DND-41 (cell line): ENCODE measurements at regions not wholly inside any gene's neighbourhood (a gene's known extent, or its start where the extent isn't known, plus 50 kb on each side); places are given as distances from the start of the nearest gene placed in this dataset.

Experiments
- ATAC-seq: fragments of 200-7000 bp; cut with Tn5 transposase; 3 replicates; pipeline ENCODE4 v1.9.1; 2021; ENCODE audit warnings: low read depth; ENCODE audit not compliant: insufficient read depth
- DNase-seq: peaks from one replicate; pipeline ENCODE4 v3.0.0-alpha.2; 2020
- H2AFZ ChIP-seq: 2 replicates; pipeline ENCODE4 v1.6.0; 2012; ENCODE audit warnings: low read depth, low read length
- H3K27ac ChIP-seq: 2 replicates; pipeline ENCODE4 v1.5.1; 2012; ENCODE audit warnings: low read length, inconsistent platforms
- H3K27me3 ChIP-seq: fragments of 200-600 bp; sonication (generic); 2 replicates; pipeline ENCODE4 v1.6.0; 2012; ENCODE audit warnings: low read length, mild to moderate bottlenecking, inconsistent platforms; ENCODE audit not compliant: insufficient read depth, poor library complexity
- H3K36me3 ChIP-seq: 2 replicates; pipeline ENCODE4 v1.5.1; 2012; ENCODE audit warnings: low read length, inconsistent platforms; ENCODE audit not compliant: insufficient read depth
- H3K4me1 ChIP-seq: 2 replicates; pipeline ENCODE4 v1.5.1; 2012; ENCODE audit warnings: mild to moderate bottlenecking, low read length; ENCODE audit not compliant: insufficient read depth
- H3K4me2 ChIP-seq: 2 replicates; pipeline ENCODE4 v1.6.0; 2012; ENCODE audit warnings: mild to moderate bottlenecking, moderate library complexity, low read length, inconsistent platforms; ENCODE audit not compliant: insufficient read depth
- H3K4me3 ChIP-seq, 2 experiments: fragments of 200-600 bp in 1 of 2; shearing (Covaris generic) in 1 of 2; 2 replicates each; pipeline ENCODE4 v1.5.1; 2012 to 2016; ENCODE audit warnings: inconsistent platforms in 2 of 2, low read length in 2 of 2, mild to moderate bottlenecking in 2 of 2, low read depth in 1 of 2, moderate library complexity in 1 of 2
- H3K79me2 ChIP-seq: 2 replicates; pipeline ENCODE4 v1.6.0; 2012; ENCODE audit warnings: low read length, inconsistent platforms; ENCODE audit not compliant: insufficient read depth
- H3K9ac ChIP-seq: 2 replicates; pipeline ENCODE4 v1.6.0; 2012; ENCODE audit warnings: low read depth, mild to moderate bottlenecking, inconsistent platforms, low read length, moderate library complexity
- H3K9me3 ChIP-seq: 2 replicates; pipeline ENCODE4 v1.5.1; 2012; ENCODE audit warnings: low read length, moderate library complexity, mild to moderate bottlenecking, inconsistent platforms; ENCODE audit not compliant: insufficient read depth, severe bottlenecking
- H4K20me1 ChIP-seq: 2 replicates; pipeline ENCODE4 v1.6.0; 2012; ENCODE audit warnings: low read length; ENCODE audit not compliant: insufficient read depth
- EZH2 ChIP-seq: IDR thresholded peaks from 3 replicates; pipeline ENCODE4 v1.6.1; 2012; ENCODE audit warnings: borderline replicate concordance, low read depth, mild to moderate bottlenecking, moderate library complexity, low read length, inconsistent platforms; ENCODE audit not compliant: severe bottlenecking
- TF ChIP-seq, protein P1 (sequence below): IDR thresholded peaks from 2 replicates; pipeline ENCODE4 v1.5.1; 2012; ENCODE audit warnings: borderline replicate concordance, low read length, moderate library complexity, mild to moderate bottlenecking; ENCODE audit not compliant: poor library complexity, severe bottlenecking; ENCODE audit errors: extremely low read depth

DNA sequence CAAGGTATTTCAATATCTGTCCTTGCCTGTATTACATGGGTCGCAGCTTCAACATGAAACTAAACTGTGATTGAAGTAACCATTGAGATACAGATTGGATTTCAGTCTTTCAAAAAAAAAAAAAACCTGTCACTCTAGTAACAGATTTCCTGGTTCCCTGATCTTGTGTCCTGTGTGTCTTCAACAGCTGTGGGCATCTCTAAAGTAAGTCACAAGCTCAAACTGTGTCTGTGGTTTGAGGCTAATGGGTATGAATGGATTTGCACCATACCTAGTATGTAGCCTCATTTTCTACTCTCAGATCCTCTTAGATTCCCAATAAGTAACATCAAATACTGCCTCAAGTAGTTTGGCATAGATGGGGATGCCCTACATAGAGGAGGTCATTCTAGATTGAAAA lies 300.1 kb downstream of the COG6 start:
- ATAC-seq: no peak

DNA sequence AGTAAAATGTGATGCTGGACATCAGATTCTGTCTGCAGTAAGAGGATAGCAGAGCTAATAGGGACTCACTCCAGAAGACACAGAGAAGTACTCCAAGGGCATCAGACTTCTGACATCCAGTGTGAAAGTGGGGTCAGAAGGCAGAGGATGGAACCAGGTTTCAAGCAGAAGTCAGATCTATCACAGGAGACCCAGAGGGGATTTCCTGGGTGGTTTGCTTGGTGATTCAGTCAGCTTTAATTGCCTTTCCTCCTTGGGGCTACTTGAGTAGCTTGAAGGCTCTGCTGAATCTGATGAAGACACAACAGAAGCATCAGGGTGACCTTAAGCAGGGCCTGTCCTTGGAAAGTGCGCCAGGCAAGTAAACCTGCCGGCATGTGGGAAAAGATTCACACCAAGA lies 300.6 kb downstream of the COG6 start:
- TF ChIP-seq, protein P1, sequence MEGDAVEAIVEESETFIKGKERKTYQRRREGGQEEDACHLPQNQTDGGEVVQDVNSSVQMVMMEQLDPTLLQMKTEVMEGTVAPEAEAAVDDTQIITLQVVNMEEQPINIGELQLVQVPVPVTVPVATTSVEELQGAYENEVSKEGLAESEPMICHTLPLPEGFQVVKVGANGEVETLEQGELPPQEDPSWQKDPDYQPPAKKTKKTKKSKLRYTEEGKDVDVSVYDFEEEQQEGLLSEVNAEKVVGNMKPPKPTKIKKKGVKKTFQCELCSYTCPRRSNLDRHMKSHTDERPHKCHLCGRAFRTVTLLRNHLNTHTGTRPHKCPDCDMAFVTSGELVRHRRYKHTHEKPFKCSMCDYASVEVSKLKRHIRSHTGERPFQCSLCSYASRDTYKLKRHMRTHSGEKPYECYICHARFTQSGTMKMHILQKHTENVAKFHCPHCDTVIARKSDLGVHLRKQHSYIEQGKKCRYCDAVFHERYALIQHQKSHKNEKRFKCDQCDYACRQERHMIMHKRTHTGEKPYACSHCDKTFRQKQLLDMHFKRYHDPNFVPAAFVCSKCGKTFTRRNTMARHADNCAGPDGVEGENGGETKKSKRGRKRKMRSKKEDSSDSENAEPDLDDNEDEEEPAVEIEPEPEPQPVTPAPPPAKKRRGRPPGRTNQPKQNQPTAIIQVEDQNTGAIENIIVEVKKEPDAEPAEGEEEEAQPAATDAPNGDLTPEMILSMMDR: no peak
- no peak for TF ChIP-seq EZH2
- ATAC-seq (no peak), DNase-seq (no peak)
- no peaks in the 10 kb centered on the region for H3K79me2 ChIP-seq
- no peaks in the 10 kb centered on the region for H3K27me3 ChIP-seq
- H3K4me2 ChIP-seq: no peak overlapping the region
- no peaks in the 10 kb centered on the region for H4K20me1 ChIP-seq
- no peak overlapping the region for H2AFZ ChIP-seq
- no peak overlapping the region for H3K4me3 ChIP-seq
- peaks cover 2% of the 10 kb centered on the region; the same call in 1 of the 2 replicates for H3K4me1 ChIP-seq
- no peaks in the 10 kb centered on the region for H3K9me3 ChIP-seq
- H3K27ac ChIP-seq: no peak overlapping the region
- no peak overlapping the region for H3K9ac ChIP-seq
- no peaks in the 10 kb centered on the region for H3K36me3 ChIP-seq

More for the DNA sequence above, 300.1 kb downstream of the COG6 start:
- Histone ChIP-seq H3K79me2 (no peaks in the 10 kb centered on the region), H3K27me3 (no peaks in the 10 kb centered on the region), H3K9me3 (no peaks in the 10 kb centered on the region), H3K27ac (no peak overlapping the region), H3K36me3 (no peaks in the 10 kb centered on the region), H3K4me3 (no peak overlapping the region), H3K4me2 (no peak overlapping the region), H3K9ac (no peak overlapping the region), H3K4me1 (peaks cover 2% of the 10 kb centered on the region; the same call in 1 of the 2 replicates), H4K20me1 (no peaks in the 10 kb centered on the region), H2AFZ (no peak overlapping the region)
- no peak for TF ChIP-seq EZH2
- TF ChIP-seq, protein P1: no peak
- DNase-seq: no peak

DNA sequence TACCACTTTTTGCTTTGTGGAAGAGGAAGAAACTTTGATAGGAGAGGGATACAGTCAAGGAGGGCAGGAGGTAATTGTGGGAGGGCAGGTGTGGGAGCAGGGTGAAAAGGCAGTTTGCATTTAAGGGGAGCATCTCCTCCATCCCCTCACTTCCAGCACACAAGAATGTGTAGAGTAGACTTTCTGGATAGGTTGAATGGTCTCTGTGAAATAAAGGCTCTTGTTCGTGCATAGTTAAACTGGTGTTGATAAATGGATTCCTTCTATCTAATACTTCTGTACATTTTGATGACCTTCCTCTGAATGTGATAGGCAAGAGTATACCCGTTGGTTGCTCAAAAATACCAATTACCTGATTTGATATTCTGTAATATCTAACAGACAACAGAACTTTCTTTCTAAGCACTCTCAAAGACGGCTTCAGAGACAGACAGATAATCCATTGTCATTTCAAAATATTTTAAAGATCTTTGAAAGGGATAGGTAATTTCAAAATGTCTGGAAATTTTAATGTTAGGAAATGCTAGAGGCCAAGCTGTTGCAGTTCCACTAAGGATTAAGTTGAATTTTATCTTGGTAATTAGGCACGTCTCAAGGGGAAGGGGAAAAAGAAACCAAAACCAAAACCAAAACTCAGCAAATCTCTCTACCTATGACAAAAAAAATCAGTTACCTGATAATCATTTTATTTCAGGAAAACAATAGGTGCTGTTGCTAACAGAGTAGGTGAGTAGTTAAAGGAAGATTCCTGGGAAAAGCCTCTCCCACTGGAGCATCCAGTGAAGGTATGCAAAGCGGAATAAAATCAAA lies 302.6 kb downstream of the COG6 start:
- Histone ChIP-seq H3K4me2 (peak overlapping the region; percentile 46; the same call in 1 of the 2 replicates), H3K27ac (no peak overlapping the region), H3K9me3 (no peaks in the 10 kb centered on the region), H3K79me2 (no peaks in the 10 kb centered on the region), H3K27me3 (no peaks in the 10 kb centered on the region), H3K9ac (no peak overlapping the region), H3K4me1 (peaks cover 2% of the 10 kb centered on the region; the same call in 1 of the 2 replicates), H2AFZ (no peak overlapping the region), H3K4me3 (peak overlapping the region in 1 of 2 experiments; percentile 20; a peak in 1 of 4 replicates), H3K36me3 (no peaks in the 10 kb centered on the region), H4K20me1 (no peaks in the 10 kb centered on the region)
- no peak for TF ChIP-seq EZH2
- TF ChIP-seq, protein P1: no peak
- DNase-seq (no peak), ATAC-seq (peak; percentile 35; the same call in 1 of the 3 replicates)
